ENCODE measurements at regions not wholly inside any gene's neighbourhood (a gene's known extent, or its start where the extent isn't known, plus 50 kb on each side); places are given as distances from the start of the nearest gene placed in this dataset.
"Not testable (repeated sequence)": the region's sequence is repeated elsewhere in the genome, so short reads cannot be mapped to it uniquely, and the experiment has no call there.

GRCh38 chr6:120478650-120479049 is 855.6 kb downstream of the TBC1D32 start:
- Mint-ChIP-seq H3K27ac (no peak overlapping the region), H3K27me3 (no peaks in the 10 kb centered on the region), H3K4me3 (no peak overlapping the region), H3K36me3 (ENCODE audit: low read depth) (no peaks in the 10 kb centered on the region), H3K4me1 (no peaks in the 10 kb centered on the region)
- no peak for DNase-seq
- no peaks in the 10 kb centered on the region for H3K9me3 ChIP-seq (ENCODE audit: control insufficient read depth, low read length, poor library complexity, severe bottlenecking)
- no peak for ATAC-seq

DNA sequence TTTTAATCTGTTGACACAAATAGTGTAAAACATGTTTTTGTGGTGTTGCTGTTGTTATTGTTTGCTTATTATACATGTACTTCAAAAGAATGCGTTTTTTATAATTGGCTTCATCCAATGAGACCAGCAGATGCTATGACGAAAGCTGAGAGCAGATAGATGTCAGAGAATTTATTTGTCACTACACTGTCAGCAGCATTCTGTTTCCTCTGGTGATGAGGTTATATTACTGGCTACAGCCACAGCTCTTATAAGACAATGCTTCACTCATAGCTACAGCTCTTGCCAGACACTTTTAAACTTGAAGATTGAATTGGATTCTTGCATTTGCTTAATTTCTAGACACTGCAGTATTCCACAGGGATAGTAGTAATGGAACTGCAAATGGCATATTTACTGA is 860.5 kb downstream of the TBC1D32 start:
- H3K36me3 Mint-ChIP-seq (ENCODE audit: low read depth): no peaks in the 10 kb centered on the region
- no peak for ATAC-seq
- no peak overlapping the region for H3K4me3 Mint-ChIP-seq

DNA sequence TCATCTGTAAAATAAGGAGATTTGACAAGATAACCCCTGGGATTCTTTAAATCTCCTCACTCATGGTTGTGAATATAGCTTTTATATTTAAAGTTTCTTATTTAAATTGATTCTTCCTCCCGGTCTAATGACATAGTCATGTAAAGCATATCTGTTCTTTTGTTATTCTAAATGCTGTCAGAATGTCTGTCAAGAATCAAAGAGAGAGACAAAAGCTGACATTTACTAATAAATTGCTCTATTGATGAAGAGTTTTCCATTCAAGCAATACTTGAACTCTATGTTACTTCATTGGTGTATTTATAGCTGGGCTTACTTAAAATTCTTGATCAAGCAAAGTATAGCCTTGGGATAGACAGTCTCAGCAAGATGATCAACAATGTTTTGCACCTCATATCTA is 865.8 kb downstream of the TBC1D32 start:
- H3K9me3 ChIP-seq (ENCODE audit: control insufficient read depth, low read length, poor library complexity, severe bottlenecking): no peaks in the 10 kb centered on the region
- Mint-ChIP-seq H3K4me1 (no peaks in the 10 kb centered on the region), H3K27ac (no peak overlapping the region), H3K27me3 (no peaks in the 10 kb centered on the region), H3K4me3 (no peak overlapping the region), H3K36me3 (ENCODE audit: low read depth) (no peaks in the 10 kb centered on the region)
- DNase-seq (no peak), ATAC-seq (no peak)

More for the DNA sequence above, 860.5 kb downstream of the TBC1D32 start:
- no peak for DNase-seq
- no peaks in the 10 kb centered on the region for H3K9me3 ChIP-seq (ENCODE audit: control insufficient read depth, low read length, poor library complexity, severe bottlenecking)
- Mint-ChIP-seq H3K27ac (no peak overlapping the region), H3K4me1 (no peaks in the 10 kb centered on the region), H3K27me3 (no peaks in the 10 kb centered on the region)

GRCh38 chr6:120451508-120451907 is 882.8 kb downstream of the TBC1D32 start:
- no peaks in the 10 kb centered on the region for H3K9me3 ChIP-seq (ENCODE audit: control insufficient read depth, low read length, poor library complexity, severe bottlenecking)
- no peak overlapping the region for H3K27ac Mint-ChIP-seq
- H3K36me3 Mint-ChIP-seq (ENCODE audit: low read depth): no peaks in the 10 kb centered on the region
- no peak overlapping the region for H3K4me3 Mint-ChIP-seq
- DNase-seq (no peak), ATAC-seq (no peak)
- H3K4me1 Mint-ChIP-seq: no peaks in the 10 kb centered on the region
- H3K27me3 Mint-ChIP-seq: no peaks in the 10 kb centered on the region

DNA sequence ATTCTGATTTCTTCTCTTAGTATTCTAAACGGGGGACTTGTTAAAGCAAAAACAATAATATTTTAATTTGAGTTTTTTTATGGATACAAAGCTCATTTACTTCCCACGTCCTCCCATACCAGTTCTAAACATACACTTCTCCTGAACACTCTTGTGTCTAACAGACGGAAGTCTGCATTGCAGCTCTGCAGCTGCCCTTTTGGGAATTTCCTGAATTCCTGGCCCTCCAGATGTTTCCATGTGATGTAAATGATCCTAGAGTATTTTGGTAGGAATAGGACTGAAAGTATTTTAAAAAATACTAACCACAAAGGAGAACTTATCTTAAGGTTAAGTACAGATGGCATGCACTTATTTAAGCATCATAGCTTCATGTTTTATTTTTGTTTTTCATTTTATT is 886.7 kb downstream of the TBC1D32 start:
- Mint-ChIP-seq H3K36me3 (ENCODE audit: low read depth) (no peaks in the 10 kb centered on the region), H3K27me3 (no peaks in the 10 kb centered on the region), H3K4me1 (no peaks in the 10 kb centered on the region), H3K4me3 (no peak overlapping the region), H3K27ac (no peak overlapping the region)
- no peak for DNase-seq
- H3K9me3 ChIP-seq (ENCODE audit: control insufficient read depth, low read length, poor library complexity, severe bottlenecking): no peaks in the 10 kb centered on the region
- ATAC-seq: no peak

DNA sequence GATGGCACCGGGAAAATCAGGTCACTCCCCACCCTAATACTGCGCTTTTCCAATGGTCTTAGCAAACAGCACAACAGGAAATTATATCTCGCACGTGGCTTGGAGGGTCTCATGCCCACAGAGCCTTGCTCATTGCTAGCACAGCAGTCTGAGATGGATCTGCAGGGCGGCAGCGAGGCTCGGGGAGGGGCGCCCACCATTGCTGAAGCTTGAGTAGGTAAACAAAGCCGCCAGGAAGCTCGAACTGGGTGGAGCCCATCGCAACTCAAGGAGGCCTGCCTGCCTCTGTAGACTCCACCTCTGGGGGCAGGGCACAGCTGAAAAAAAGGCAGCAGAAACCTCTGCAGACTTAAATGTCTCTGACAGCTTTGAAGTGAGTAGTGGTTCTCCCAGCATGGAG is 901.4 kb downstream of the TBC1D32 start:
- not testable (repeated sequence) for DNase-seq; H3K9me3 ChIP-seq (ENCODE audit: control insufficient read depth, low read length, poor library complexity, severe bottlenecking); ATAC-seq; H3K36me3 Mint-ChIP-seq (ENCODE audit: low read depth); H3K4me1 Mint-ChIP-seq; H3K4me3 Mint-ChIP-seq; H3K27me3 Mint-ChIP-seq; H3K27ac Mint-ChIP-seq

GRCh38 chr6:120431841-120432240 is 902.4 kb downstream of the TBC1D32 start:
- Mint-ChIP-seq H3K27ac (no peak overlapping the region), H3K4me3 (no peak overlapping the region), H3K4me1 (no peaks in the 10 kb centered on the region), H3K27me3 (no peaks in the 10 kb centered on the region), H3K36me3 (ENCODE audit: low read depth) (peaks cover 4% of the 10 kb centered on the region)
- no peaks in the 10 kb centered on the region for H3K9me3 ChIP-seq (ENCODE audit: control insufficient read depth, low read length, poor library complexity, severe bottlenecking)
- no peak for ATAC-seq
- no peak for DNase-seq

DNA sequence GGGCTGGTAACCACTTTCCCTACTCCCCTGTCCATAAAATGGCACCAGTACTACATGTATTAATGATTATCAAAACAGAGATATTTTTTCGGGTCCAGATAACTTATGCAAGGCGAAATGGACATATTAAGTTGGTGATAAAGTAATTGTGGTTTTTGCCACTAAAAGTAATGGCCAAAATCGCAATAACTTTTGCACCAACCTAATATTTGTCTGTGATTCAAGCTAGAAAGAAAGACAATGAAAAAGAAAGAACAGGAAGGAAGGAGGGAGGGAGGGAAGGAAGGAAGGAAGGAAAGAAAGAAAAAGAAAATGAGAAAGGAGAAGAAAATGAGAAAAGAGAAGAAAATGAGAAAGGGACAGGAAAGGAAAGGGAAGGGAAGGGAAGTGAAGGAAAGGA is 922.9 kb downstream of the TBC1D32 start:
- Mint-ChIP-seq H3K36me3 (ENCODE audit: low read depth) (no peaks in the 10 kb centered on the region), H3K27me3 (no peaks in the 10 kb centered on the region), H3K4me1 (no peaks in the 10 kb centered on the region), H3K4me3 (no peak overlapping the region), H3K27ac (no peak overlapping the region)
- DNase-seq (no peak), ATAC-seq (no peak)
- no peaks in the 10 kb centered on the region for H3K9me3 ChIP-seq (ENCODE audit: control insufficient read depth, low read length, poor library complexity, severe bottlenecking)

DNA sequence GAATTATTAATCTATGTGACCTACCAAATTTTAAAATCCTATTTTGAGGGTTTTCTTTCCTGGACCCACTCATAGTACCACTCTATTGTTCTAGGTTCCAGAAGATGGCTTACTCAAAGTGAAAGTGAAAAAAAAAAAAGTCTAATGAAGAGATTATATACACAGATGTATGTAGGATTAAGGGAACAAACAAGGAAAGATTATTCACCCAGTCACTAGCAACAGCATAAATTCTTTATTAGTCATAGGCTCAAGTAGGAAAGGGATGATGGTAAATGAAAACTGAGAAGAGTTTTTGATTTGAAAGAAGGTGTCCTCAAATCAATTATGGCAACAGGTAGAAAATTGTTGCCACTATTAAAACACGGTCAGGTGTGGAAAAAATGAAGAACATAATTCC is 923.7 kb downstream of the TBC1D32 start:
- no peaks in the 10 kb centered on the region for H3K27me3 Mint-ChIP-seq
- H3K9me3 ChIP-seq (ENCODE audit: control insufficient read depth, low read length, poor library complexity, severe bottlenecking): no peaks in the 10 kb centered on the region
- ATAC-seq (no peak), DNase-seq (no peak)
- H3K27ac Mint-ChIP-seq: no peak overlapping the region
- no peak overlapping the region for H3K4me3 Mint-ChIP-seq
- H3K4me1 Mint-ChIP-seq: no peaks in the 10 kb centered on the region
- no peaks in the 10 kb centered on the region for H3K36me3 Mint-ChIP-seq (ENCODE audit: low read depth)

DNA sequence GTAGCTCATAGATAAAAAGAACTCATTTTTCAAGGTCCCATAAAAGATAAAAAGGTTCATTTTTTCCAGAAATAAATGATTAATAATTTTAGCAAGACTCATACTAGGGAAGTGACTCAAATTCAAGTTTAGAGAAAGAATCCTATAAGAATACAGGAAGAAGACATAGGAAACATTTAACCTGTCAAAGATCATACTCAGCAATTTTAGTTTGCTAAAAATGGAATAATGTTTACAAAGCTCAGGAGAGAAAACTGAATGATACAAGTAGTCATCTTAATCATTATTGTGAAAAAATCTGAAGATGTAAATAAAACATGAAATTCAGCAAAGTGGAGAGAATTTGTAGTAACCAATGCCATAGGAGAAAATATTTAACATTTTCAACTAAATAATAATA is 926.6 kb downstream of the TBC1D32 start:
- Mint-ChIP-seq H3K27ac (no peak overlapping the region), H3K27me3 (no peaks in the 10 kb centered on the region), H3K4me1 (no peaks in the 10 kb centered on the region), H3K36me3 (ENCODE audit: low read depth) (no peaks in the 10 kb centered on the region), H3K4me3 (no peak overlapping the region)
- H3K9me3 ChIP-seq (ENCODE audit: control insufficient read depth, low read length, poor library complexity, severe bottlenecking): no peaks in the 10 kb centered on the region
- no peak for ATAC-seq
- no peak for DNase-seq

GRCh38 chr6:120405947-120406346 is 928.3 kb downstream of the TBC1D32 start:
- Mint-ChIP-seq H3K27ac (no peak overlapping the region), H3K4me1 (no peaks in the 10 kb centered on the region), H3K27me3 (no peaks in the 10 kb centered on the region), H3K4me3 (no peak overlapping the region), H3K36me3 (ENCODE audit: low read depth) (no peaks in the 10 kb centered on the region)
- no peak for ATAC-seq
- DNase-seq: no peak
- no peaks in the 10 kb centered on the region for H3K9me3 ChIP-seq (ENCODE audit: control insufficient read depth, low read length, poor library complexity, severe bottlenecking)

GRCh38 chr6:120395784-120396183 is 938.5 kb downstream of the TBC1D32 start:
- no peaks in the 10 kb centered on the region for H3K4me1 Mint-ChIP-seq
- ATAC-seq: no peak
- H3K27me3 Mint-ChIP-seq: no peaks in the 10 kb centered on the region
- no peaks in the 10 kb centered on the region for H3K9me3 ChIP-seq (ENCODE audit: control insufficient read depth, low read length, poor library complexity, severe bottlenecking)
- no peak overlapping the region for H3K4me3 Mint-ChIP-seq
- DNase-seq: no peak
- H3K27ac Mint-ChIP-seq: no peak overlapping the region
- no peaks in the 10 kb centered on the region for H3K36me3 Mint-ChIP-seq (ENCODE audit: low read depth)

DNA sequence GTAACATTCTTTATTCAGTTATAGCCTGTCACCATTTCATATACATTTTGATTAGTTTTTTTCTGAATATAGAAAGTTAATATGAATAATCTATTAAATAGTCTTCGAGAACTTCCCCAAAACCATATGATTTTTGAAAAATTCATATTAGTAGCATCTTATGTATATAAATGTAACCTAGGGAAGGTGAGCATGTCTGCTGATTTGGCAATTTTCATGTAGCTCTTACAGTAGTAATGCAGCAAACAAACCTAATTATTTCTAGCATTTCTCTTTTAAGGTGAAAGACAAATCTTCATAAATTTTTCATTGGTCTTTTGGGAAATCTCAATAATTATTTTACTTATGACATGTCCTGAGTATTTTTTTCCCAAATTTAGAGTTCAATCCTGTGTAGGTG is 939.0 kb downstream of the TBC1D32 start:
- H3K9me3 ChIP-seq (ENCODE audit: control insufficient read depth, low read length, poor library complexity, severe bottlenecking): no peaks in the 10 kb centered on the region
- no peak for ATAC-seq
- no peaks in the 10 kb centered on the region for H3K36me3 Mint-ChIP-seq (ENCODE audit: low read depth)
- no peaks in the 10 kb centered on the region for H3K27me3 Mint-ChIP-seq
- H3K27ac Mint-ChIP-seq: no peak overlapping the region
- H3K4me3 Mint-ChIP-seq: no peak overlapping the region
- H3K4me1 Mint-ChIP-seq: no peaks in the 10 kb centered on the region
- no peak for DNase-seq

- Mint-ChIP-seq H3K27me3 (no peaks in the 10 kb centered on the region), H3K4me1 (no peaks in the 10 kb centered on the region), H3K4me3 (no peak overlapping the region), H3K36me3 (ENCODE audit: low read depth) (no peaks in the 10 kb centered on the region), H3K27ac (no peak overlapping the region)
- no peaks in the 10 kb centered on the region for H3K9me3 ChIP-seq (ENCODE audit: control insufficient read depth, low read length, poor library complexity, severe bottlenecking)
- ATAC-seq (no peak), DNase-seq (no peak)
Measured at GRCh38 chr6:120392941-120393340, 941.3 kb downstream of the TBC1D32 start.

GRCh38 chr6:120384671-120385070 is 949.6 kb downstream of the TBC1D32 start:
- ATAC-seq: no peak
- no peak overlapping the region for H3K4me3 Mint-ChIP-seq
- DNase-seq: no peak
- H3K27me3 Mint-ChIP-seq: no peaks in the 10 kb centered on the region
- no peak overlapping the region for H3K27ac Mint-ChIP-seq
- no peaks in the 10 kb centered on the region for H3K36me3 Mint-ChIP-seq (ENCODE audit: low read depth)
- H3K9me3 ChIP-seq (ENCODE audit: control insufficient read depth, low read length, poor library complexity, severe bottlenecking): no peaks in the 10 kb centered on the region
- no peaks in the 10 kb centered on the region for H3K4me1 Mint-ChIP-seq

Data from T-helper 17 cell (primary cell).